Epithelial cell of prostate (primary cell): ENCODE measurements at regions not wholly inside any gene's neighbourhood (a gene's known extent, or its start where the extent isn't known, plus 50 kb on each side); places are given as distances from the start of the nearest gene placed in this dataset.

Source experiments
- DNase-seq: peaks from one replicate; pipeline ENCODE4 v3.0.0-alpha.2; 2011; ENCODE audit warnings: low read depth, low spot score
- H3K27ac ChIP-seq: fragments of 450-650 bp; 2 replicates; pipeline ENCODE4 v1.5.1; 2017; ENCODE audit warnings: mild to moderate bottlenecking

DNA sequence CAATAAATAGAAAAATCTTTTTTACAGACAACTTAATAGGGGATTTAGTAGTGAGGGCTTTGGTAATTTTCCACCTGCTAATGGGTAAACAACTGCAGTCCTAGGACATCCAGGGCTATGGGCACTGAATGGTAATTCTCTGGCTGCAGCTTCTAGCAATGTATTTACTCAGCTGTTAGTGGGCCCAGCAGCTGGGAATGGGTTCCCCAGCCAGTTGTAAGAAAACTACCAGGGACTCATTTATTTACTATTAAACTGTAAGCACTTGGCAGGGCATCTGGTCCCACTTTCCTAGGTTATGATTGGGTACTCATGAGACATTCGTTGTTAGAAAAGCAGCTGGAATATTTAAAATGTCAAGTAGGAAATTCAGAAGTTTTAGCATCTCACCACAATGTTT, 363.8 kb upstream of the TRIB2 start:
- H3K27ac ChIP-seq = no peak overlapping the region
- DNase-seq = no peak

DNA sequence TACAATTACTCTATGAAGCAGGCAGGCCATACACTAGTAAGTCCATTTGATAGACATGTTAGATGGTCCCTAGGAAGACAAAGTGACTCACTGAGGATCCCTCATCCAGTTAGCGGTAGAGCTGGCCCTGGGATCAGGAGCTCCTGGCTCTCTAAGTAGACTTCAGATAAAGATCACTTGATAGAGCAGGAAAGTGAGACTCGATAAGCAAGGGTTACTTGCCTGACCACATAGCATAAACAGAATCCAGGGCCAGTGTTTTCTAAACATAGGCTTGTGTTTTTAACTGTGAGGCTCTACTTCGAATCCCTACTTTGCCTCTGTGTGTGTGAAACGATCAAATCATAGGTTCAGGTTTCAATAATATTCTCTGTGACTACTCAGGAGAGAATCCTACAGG, 355.2 kb upstream of the TRIB2 start:
- no peak for DNase-seq
- H3K27ac ChIP-seq = no peak overlapping the region

DNA sequence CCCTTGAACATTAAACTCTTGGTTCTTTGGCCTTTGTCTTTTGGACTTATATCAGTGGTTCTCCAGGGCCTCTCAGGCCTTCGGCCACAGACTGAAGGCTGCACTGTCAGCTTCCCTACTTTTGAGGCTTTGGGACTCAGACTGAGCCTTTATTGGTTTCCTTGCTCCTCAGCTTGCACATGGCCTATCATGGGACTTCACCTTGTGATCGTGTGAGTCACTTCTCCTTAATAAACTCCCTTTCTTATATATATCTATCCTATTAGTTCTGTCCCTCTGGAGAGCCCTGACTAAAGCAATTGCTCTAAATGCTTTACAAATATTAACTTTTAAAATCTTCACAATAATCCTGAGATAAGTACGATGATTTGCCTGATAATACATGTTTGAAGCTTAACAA, 353.6 kb upstream of the TRIB2 start:
- H3K27ac ChIP-seq = no peak overlapping the region
- DNase-seq = no peak

DNA sequence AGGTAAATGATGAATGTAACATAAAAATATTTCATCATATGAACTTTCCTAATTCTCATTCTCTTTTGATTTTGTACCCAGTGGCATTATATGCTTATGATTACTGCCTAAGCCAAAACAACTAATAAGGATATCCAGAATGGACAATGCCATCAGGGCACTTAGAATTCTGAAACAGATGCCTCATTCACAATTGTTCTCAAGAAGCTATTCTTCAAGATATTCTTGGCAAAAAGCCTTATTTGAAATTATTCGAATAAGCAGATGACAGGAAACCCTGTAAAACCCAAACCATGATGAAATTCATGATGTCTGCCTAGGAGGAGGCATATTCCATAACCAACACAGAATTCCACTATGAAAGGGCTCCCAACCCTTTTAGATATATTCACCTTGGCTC, 353.2 kb upstream of the TRIB2 start:
- no peak for DNase-seq
- H3K27ac ChIP-seq = no peak overlapping the region

DNA sequence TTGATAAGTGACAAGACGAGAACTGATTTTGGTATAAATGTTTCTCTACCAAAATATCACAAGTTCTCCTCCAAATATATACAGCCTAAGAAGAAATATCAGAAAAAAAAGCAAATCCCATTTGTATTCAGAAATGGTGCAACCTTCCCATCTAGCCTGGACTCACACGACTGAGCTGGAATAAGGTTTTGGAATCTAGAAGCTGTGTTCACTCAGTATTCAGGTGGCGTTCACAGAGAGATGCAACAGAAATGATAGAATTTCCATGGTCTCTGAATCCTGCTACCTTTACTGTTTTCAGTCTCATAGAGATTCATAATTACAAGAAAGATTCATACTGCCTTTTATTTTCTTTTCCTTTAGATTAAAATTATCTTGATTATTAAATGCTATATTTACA, 347.2 kb upstream of the TRIB2 start:
- no peak overlapping the region for H3K27ac ChIP-seq
- DNase-seq = no peak

DNA sequence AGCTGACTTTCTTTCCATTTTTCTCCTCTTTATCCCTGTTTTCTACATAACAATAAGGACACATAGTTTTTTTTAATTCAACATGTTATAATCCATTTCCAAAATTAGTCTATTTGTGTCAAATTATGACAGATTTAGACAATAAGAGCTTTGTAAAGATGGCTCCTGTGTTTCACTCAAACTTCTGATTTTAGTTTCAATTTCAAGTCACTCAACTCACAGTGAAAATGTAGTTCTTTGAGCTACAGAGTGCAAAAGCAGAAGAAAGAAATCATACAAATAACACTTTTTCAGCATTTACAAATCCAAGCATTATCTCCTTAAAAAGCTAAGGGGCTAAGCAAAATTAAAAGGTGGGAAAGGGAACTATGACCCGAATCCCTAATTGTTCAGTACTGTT, 340.7 kb upstream of the TRIB2 start:
- no peak for DNase-seq
- H3K27ac ChIP-seq = no peak overlapping the region

DNA sequence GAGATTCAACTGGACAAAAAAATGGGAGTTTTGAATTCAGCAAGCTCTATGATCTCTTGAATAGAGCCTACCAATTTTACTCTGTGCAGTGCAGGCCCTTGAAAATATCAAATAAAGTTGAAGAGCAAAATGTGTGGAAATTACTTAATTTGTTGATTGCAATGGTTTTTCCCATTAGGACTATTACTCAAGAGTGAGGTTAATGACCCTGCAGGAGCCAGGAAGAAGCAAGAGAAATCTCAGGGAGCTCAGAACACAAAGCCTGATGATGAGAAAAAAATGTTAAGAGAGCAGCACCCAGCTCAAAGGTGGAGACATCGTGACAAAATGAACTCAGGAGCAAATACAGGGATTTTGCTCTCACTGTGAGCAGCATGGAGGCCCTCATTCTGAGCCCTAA, 337.6 kb upstream of the TRIB2 start:
- H3K27ac ChIP-seq = no peak overlapping the region
- DNase-seq = no peak

DNA sequence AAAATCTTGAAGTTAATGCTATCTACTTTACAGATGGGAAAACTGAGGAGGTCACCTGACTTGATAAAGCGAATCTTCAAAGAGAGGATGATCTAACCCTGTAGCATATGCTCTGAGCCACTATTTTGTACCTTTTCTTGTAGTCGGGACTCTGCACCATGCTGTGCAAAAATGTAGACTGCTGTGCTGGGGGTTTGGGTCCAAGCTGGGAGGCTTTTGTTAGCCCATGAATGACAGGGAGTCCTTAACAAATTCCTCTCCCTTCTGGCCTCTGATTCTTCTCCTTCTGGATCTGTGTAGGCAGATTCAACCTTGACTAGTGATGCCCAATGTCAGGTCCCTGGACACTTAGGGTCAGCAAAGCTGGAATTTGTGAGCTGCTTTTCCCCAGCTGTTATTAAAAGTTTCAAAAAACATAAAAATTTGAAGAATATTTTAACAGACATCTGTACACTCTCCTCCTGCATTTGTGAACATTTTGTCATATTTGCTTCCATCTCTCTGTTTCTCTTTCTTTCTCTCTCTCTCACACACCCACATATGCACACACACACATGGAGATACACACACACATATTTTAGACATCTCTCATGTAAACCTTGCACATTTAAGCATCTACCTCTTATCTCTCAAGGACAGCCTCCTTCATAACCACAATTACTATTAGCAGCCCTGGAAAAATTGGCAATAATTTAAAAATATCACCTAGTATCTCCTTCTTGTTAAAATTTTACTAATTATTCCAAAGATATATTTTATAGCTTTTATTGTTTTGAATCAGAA, 335.0 kb upstream of the TRIB2 start:
- no peak for DNase-seq
- H3K27ac ChIP-seq = no peak overlapping the region

DNA sequence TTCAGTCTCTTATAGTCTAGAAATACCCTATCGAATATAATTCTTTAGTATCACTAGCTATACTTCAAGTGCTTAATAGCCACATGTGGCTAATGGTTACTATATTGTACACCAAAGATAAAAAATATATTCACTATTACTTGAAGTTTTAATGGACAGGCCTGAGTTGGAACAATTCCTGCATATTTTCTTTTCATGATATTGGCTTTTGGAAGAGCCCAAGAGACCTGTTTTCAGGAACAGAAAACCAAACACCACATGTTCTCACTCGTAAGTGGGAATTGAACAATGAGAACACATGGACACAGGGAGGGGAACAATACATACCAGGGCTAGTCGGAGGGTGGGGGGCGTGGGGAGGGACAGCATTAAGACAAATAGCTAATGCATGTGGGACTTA, 334.4 kb upstream of the TRIB2 start:
- no peak for DNase-seq
- no peak overlapping the region for H3K27ac ChIP-seq

DNA sequence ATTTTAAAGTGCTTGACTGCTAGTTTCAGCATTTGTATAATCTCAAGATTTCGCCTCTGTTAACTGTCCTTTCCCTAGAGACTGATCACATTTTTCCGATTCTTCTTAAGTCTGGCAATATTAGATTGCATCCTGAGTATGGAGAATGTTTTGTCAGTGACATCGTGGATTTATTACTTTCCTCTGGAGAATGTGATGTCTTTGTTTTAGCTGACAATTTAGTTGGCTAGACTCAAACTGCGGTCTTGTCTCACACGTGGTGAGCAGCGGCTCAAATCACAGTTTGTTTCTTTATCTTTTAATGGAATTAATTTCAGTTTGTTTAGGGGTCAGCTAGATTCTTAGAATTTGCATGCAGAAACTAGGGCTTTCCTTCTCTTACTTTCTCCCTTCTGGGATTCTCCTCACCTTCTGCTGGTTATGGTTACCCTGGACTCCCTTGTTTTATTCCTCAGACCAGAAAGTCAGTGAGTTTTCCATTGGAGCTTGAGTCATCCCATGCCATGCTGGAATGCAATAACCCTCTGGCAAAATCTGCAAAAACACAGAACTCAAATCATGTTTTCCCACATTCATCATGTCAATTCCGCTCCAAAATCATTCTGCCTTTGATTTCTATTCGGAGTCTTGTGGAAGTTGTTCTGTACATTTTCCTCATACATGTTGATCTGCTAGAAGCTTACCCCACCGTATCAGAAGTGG, 327.2 kb upstream of the TRIB2 start:
- H3K27ac ChIP-seq = no peak overlapping the region
- no peak for DNase-seq

DNA sequence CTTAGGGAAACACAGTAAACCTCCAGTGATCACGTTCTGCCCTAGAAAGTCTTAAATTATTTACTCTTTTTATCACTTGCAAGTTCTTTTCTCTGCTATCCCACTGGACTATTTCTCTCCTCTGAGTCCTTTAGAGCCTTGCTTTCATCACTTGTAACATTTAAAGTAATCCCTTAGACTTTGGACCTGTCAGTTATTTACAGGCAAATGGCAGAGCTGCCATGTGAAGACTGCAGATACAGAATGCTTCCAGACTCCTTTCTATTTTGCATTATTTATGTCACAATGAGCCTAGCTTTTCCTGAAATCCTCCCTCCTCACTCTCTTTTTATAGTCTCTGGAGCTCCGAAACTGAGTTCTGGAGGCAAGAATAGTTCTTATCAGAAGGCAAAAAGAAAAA, 325.6 kb upstream of the TRIB2 start:
- H3K27ac ChIP-seq = no peak overlapping the region
- no peak for DNase-seq

DNA sequence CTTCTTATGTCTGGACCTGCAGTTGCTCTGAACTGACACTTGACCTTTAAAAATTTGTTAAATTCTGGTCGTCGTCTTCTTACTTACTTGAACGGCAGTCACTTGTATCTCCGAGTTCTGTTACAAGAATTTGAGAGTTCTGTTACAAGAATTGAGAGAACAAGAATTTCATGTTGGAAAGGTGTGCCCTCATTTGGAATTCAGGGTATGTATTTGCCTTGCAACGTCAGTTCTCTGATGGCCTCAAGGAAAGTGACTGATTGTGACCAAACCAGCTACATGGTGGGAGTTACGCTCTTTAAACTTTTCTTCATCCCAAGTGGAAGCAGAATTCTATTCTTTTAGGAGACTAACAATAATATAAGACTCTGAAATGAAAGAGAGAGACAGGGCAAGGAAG, 320.0 kb upstream of the TRIB2 start:
- H3K27ac ChIP-seq = no peak overlapping the region
- no peak for DNase-seq

DNA sequence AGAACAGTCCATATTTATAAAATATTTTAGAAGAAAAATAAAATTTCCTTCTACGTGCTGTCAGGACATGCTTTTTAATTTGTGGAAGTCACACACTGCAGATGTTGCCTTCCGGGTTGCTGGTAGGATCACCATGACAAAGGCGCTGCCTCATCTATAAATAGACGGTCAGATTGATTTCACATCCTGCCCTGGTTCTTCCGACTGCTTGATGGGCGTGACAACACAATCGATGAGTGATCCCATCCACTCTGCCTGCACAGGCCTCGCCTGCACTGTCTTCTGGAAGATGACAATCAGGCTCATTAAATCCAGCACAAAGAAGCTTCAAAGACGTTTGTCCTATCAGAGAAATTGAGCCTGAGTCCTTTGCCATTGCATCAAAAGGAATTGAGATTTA, 318.9 kb upstream of the TRIB2 start:
- H3K27ac ChIP-seq = no peak overlapping the region
- DNase-seq = no peak

DNA sequence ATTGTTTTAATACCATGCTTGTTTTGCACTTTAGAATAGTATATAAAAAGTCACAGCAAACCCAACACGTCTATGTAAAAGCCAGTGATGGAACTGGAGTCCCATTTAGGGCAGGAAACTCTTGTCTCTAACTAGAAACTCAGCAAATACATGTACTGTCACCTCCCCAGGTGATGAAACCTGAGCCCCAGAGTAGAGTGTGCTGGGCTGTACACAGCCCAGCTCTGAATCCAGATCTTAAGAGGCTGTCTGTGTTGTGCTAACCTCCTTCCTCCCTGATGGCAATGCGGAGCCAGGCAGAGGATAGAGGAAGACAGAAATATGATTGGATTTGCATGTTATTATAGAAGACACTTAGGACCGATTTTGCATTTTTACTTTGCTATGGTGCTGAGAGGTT, 317.5 kb upstream of the TRIB2 start:
- no peak overlapping the region for H3K27ac ChIP-seq
- DNase-seq = no peak

DNA sequence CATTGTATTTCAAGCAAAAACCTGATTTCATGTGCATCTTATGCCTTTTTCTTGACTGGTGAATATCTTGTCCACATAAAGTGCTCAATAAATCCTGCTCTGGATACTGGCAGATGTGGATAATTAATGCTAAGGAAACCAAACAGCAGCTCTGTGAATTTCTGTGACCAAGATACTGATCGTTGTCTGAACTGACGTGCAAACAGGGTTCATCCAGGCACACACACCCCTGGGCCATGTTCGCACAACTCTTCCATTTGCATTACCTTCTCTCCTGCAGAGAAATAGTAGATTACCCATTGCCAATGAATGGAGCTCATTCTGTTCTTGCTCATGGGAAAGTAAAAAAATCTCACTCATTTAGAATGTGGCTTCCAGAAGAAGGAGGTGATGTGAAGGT, 316.2 kb upstream of the TRIB2 start:
- no peak for DNase-seq
- H3K27ac ChIP-seq = no peak overlapping the region

DNA sequence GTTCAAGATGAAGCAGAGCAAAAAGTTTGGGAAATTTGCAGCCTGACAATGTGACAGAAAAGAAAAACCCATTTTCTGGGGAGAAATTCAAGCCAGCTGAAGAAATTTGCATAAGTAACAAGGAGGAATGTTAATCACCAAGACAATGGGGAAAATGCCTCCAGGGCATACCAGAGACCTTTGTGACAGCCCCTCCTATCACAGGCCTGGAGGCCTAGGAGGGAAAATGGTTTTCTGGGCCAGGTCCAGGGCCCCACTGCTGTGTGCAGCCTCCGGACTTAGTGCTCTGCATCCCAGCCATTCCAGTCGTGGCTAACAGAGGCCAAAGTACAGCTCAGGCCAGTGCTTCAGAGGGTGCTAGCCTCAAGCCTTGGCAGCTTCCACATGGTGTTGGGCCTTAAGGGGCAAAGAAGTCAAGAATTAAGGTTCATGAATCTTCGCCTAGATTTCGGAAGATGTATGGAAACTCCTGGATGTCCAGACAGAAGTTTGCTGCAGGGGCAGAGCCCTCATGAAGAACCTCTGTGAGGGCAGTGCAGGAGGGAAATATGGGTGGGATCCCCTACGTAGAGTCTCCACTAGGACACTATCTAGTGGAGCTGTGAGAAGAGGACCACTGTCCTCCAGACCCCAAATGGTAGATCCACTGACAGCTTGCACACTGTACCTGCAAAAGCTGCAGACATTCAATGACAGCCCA, 314.1 kb upstream of the TRIB2 start:
- no peak for DNase-seq
- no peak overlapping the region for H3K27ac ChIP-seq

DNA sequence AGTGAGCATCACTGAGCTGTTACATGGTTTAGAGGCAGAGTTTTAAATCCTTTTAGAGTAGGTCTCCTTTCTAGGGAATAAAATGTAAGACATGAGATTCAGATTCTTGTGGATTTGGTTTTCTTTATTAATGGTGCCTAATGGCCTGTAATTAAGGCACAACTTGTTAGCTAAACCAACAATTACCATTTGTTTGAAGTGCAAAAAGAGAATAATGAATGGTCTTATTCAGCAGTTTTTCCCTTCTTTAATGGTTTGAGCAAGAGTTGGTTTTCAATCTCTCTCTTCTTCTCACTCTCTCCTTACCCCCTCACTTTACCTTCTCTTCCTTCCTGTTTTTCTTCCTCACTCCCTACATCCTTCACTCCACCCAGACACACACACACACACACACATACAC, 312.2 kb upstream of the TRIB2 start:
- no peak overlapping the region for H3K27ac ChIP-seq
- DNase-seq = no peak

DNA sequence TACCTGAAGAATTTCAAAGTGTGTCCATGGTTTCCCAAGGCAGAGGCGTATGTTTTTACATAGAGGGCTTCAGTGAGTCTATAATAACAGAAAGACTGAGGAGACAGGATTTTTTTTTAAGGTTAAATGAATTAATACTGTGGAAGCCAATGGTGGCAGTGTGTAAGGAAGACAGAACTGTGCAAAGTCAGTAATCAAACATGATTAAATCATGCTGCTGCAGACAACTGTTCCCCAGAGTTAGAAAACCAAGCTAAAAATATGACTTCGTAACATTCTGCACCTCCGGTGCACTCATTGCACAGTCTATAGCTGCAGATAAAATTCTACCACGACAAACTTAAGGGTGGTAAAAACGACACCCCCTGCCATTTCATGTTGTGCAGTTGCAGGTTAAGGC, 309.6 kb upstream of the TRIB2 start:
- H3K27ac ChIP-seq = no peak overlapping the region
- no peak for DNase-seq

DNA sequence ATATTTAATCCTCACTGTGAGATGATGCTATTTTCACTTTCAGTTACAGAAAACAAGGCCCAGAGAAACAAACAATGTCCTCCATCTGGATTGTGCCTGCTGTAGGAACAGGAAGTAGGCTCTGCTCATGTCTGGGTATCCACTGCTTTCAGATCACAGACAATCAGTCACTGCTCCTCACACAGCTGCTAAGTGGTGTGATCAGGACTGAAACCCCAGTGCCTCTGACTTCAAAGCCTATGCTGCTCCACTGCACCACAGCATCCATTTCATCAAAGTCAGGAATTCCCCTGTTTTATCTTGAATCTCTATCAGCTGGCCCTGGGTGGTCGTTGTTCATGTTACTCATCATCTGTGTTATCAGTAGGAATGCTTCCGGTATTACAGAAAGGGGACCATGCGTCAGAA, 303.8 kb upstream of the TRIB2 start:
- DNase-seq = no peak

DNA sequence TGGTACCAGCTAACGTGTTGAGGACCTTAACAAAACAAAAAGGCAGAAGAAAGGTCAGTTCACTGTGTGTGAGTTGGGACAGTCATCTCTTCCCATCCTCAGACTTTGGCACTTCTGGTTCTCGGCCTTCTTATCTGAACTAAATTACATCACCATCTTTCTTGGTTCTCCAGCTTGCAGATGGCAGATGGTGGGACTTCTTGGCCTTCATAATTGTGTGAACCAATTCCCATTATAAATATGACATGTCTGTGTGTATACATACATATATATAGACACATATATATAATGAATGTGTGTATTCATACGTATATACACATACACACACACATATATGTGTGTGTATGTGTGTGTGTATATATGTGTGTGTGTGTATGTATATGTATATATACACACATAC, 301.2 kb upstream of the TRIB2 start:
- H3K27ac ChIP-seq = no peak overlapping the region
- no peak for DNase-seq

More for the DNA sequence above, 303.8 kb upstream of the TRIB2 start:
- H3K27ac ChIP-seq = no peak overlapping the region

DNA sequence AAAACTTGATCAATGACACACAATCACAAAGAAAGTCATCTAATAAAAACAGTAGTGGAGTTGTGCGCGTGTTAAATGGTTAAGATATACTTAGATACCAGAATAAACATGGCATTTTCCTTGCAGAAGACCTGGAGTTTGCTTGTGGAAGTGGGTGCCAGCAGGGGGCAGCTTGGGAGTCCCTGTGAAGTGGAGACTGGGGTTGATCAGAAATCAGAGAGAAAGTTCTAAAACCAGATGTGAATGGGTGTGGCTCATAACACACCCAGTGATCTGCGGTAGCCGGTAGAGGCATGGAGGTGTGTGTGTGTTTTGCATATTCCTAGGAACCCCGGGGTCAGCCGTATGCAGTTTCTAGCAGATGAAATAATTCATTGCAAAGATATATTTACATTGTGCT, 300.1 kb upstream of the TRIB2 start:
- H3K27ac ChIP-seq = no peak overlapping the region
- no peak for DNase-seq

DNA sequence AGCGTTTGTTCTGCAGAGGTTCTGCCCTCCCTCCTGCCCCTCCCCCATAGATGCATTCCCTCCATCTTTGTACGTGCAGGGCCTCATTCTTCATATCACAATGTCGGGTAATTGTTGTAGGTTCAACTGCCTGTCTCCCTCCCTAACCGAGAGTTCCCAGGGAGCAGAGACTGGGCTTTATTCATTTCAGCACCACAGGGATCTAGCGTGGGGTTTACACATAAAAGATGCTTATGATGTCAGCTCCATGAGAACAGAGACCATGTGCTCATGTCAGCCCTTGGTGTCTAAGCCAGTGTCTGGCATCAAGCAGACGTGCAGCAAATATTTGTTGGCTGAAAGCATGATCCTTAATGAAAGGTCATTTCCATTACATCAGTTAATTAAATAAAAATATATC, 298.9 kb upstream of the TRIB2 start:
- no peak overlapping the region for H3K27ac ChIP-seq
- no peak for DNase-seq
